Naive thymus-derived CD8-positive, alpha-beta T cell (primary cell): ENCODE measurements at regions not wholly inside any gene's neighbourhood (a gene's known extent, or its start where the extent isn't known, plus 50 kb on each side); places are given as distances from the start of the nearest gene placed in this dataset.
A peak's percentile ranks its signal among the peaks of the same experiment; 100 is the strongest.

ENCODE experiments used
- ATAC-seq, 2 donors: fragments of 150-1000 bp; cut with Tn5 transposase in 1 of 2; sonication (Bioruptor Pico), chemical (Tn5 transposase) in 1 of 2; 1 replicate in 1 of 2; 2 replicates in 1 of 2; pipeline ENCODE4 v1.10.0; 2021; ENCODE audit warnings: mild to moderate bottlenecking in 2 of 2, moderate library complexity in 2 of 2
- POLR2A ChIA-PET: fragments of 350-600 bp; sonication (Branson Sonifier 250); formaldehyde crosslinking; loops from one replicate; lab custom pipeline; 2021; ENCODE audit warnings: antibody characterized with exemption; lab: Charles Lee
- DNase-seq, 10 donors: peaks; one replicate each; pipeline versions ENCODE4 v3.0.0 to v3.0.0-alpha.2; 2020 to 2022
- H3K27ac Mint-ChIP-seq, 10 donors: one replicate each; pipeline ENCODE4 v1.8.0; 2020 to 2022; ENCODE audit warnings: mild to moderate bottlenecking in 10 of 10, mixed read lengths in 10 of 10, moderate library complexity in 4 of 10, inconsistent platforms in 1 of 10
- H3K27me3 Mint-ChIP-seq, 5 donors: one replicate each; pipeline ENCODE4 v1.8.0; 2021 to 2022; ENCODE audit warnings: mixed read lengths in 5 of 5
- H3K36me3 Mint-ChIP-seq, 3 donors: one replicate each; pipeline ENCODE4 v1.8.0; 2020 to 2022; ENCODE audit warnings: mixed read lengths in 3 of 3, mild to moderate bottlenecking in 2 of 3, inconsistent platforms in 1 of 3
- H3K4me1 Mint-ChIP-seq, 4 donors: one replicate each; pipeline ENCODE4 v1.8.0; 2021 to 2022; ENCODE audit warnings: mixed read lengths in 4 of 4
- H3K4me3 Mint-ChIP-seq, 10 donors: one replicate each; pipeline ENCODE4 v1.8.0; 2020 to 2022; ENCODE audit warnings: mild to moderate bottlenecking in 10 of 10, mixed read lengths in 10 of 10, moderate library complexity in 6 of 10, inconsistent platforms in 1 of 10
- H3K9me3 Mint-ChIP-seq, 9 donors: one replicate each; pipeline ENCODE4 v1.8.0; 2020 to 2022; ENCODE audit warnings: mixed read lengths in 9 of 9, mild to moderate bottlenecking in 3 of 9, inconsistent platforms in 1 of 9, moderate library complexity in 1 of 9

- H3K9me3 Mint-ChIP-seq: no peaks in the 10 kb centered on the region
- POLR2A ChIA-PET: no interaction called here
These were observed 165.0 kb upstream of the TBX20 start for GRCh38 chr7:35418716-35419390.

DNA sequence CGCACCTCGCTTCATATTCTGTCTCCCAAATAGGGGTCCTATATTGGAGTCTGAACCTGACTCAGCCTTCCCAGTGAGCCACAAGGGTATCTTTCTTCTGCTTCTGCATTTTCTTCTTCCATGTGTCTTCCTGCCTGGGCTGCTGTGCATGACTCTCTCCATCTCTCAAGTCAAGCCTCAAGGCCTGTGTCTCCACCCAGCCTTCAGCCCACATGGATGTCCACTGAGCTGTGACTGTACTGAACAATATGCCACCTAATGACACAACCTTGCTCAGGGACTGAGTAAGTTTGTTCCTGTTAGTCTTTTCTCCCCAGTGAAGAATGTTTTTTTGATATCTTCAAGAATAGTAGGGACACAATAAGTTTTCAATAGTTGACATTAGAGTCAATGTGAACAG is 162.7 kb upstream of the TBX20 start:
- H3K27ac Mint-ChIP-seq: no peak overlapping the region
- peaks cover 0 to 4% (median 0%) of the 10 kb centered on the region in 4 donors for H3K4me1 Mint-ChIP-seq
- H3K27me3 Mint-ChIP-seq: peaks cover 4 to 25% (median 15%) of the 10 kb centered on the region in 5 donors
- POLR2A ChIA-PET: no interaction called here
- no peaks in the 10 kb centered on the region for H3K36me3 Mint-ChIP-seq
- no peak for DNase-seq
- no peak overlapping the region for H3K4me3 Mint-ChIP-seq
- ATAC-seq: no peak
- H3K9me3 Mint-ChIP-seq: no peaks in the 10 kb centered on the region

More at GRCh38 chr7:35418716-35419390, 165.0 kb upstream of the TBX20 start:
- DNase-seq: no peak
- H3K36me3 Mint-ChIP-seq: no peaks in the 10 kb centered on the region
- ATAC-seq: no peak
- H3K27me3 Mint-ChIP-seq: peaks cover 3 to 29% (median 21%) of the 10 kb centered on the region in 5 donors
- no peak overlapping the region for H3K27ac Mint-ChIP-seq
- peaks cover 0 to 4% (median 0%) of the 10 kb centered on the region in 4 donors for H3K4me1 Mint-ChIP-seq
- no peak overlapping the region for H3K4me3 Mint-ChIP-seq

DNA sequence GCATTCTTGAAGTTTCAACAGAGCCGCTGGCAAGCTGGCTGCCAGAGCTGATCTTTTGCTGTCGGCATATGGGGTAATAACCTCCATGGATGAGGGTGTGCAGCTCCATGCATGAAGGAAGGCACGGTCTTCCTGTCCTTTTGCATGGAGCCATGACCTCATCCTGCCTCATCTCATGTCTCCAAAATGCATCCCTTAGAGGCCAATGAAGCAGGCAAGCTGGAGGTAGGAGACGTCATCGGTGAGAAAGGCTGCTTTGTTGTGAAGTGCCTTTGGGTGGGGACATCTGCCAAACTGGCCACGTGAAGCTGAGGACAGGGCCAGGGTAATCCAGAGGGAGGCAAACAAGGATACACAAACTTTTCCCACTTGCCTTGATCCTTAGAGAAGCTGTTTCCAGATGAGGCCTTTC is 161.5 kb upstream of the TBX20 start:
- H3K4me1 Mint-ChIP-seq: peaks cover 0 to under 1% (median 0%) of the 10 kb centered on the region in 4 donors
- peaks cover 9 to 36% (median 18%) of the 10 kb centered on the region in 5 donors for H3K27me3 Mint-ChIP-seq
- no peak overlapping the region for H3K27ac Mint-ChIP-seq
- H3K9me3 Mint-ChIP-seq: no peaks in the 10 kb centered on the region
- H3K36me3 Mint-ChIP-seq: no peaks in the 10 kb centered on the region
- no peak overlapping the region for H3K4me3 Mint-ChIP-seq
- ATAC-seq (no peak), DNase-seq (no peak)
- POLR2A ChIA-PET: no interaction called here

GRCh38 chr7:35411331-35411730 is 157.4 kb upstream of the TBX20 start:
- Mint-ChIP-seq H3K27me3 (peaks cover 14 to 49% (median 24%) of the 10 kb centered on the region in 5 donors), H3K9me3 (no peaks in the 10 kb centered on the region), H3K36me3 (no peaks in the 10 kb centered on the region), H3K27ac (peak overlapping the region in 1 of 10 donors; percentile 2), H3K4me3 (no peak overlapping the region), H3K4me1 (no peaks in the 10 kb centered on the region)
- no peak for ATAC-seq
- POLR2A ChIA-PET: no interaction called here
- DNase-seq: no peak

GRCh38 chr7:35405461-35405860 is 151.6 kb upstream of the TBX20 start:
- no peaks in the 10 kb centered on the region for H3K36me3 Mint-ChIP-seq
- H3K27me3 Mint-ChIP-seq: peaks cover 4 to 13% (median 7%) of the 10 kb centered on the region in 5 donors
- H3K4me3 Mint-ChIP-seq: no peak overlapping the region
- POLR2A ChIA-PET: no interaction called here
- no peaks in the 10 kb centered on the region for H3K4me1 Mint-ChIP-seq
- DNase-seq: no peak
- H3K9me3 Mint-ChIP-seq: no peaks in the 10 kb centered on the region
- ATAC-seq: no peak
- no peak overlapping the region for H3K27ac Mint-ChIP-seq

- POLR2A ChIA-PET: no interaction called here
- Mint-ChIP-seq H3K4me1 (no peaks in the 10 kb centered on the region), H3K27me3 (peaks cover 0 to 27% (median 2%) of the 10 kb centered on the region in 5 donors), H3K36me3 (no peaks in the 10 kb centered on the region), H3K9me3 (no peaks in the 10 kb centered on the region), H3K27ac (no peak overlapping the region), H3K4me3 (no peak overlapping the region)
- DNase-seq (no peak), ATAC-seq (no peak)
These were observed 147.4 kb upstream of the TBX20 start for GRCh38 chr7:35401217-35401879.

DNA sequence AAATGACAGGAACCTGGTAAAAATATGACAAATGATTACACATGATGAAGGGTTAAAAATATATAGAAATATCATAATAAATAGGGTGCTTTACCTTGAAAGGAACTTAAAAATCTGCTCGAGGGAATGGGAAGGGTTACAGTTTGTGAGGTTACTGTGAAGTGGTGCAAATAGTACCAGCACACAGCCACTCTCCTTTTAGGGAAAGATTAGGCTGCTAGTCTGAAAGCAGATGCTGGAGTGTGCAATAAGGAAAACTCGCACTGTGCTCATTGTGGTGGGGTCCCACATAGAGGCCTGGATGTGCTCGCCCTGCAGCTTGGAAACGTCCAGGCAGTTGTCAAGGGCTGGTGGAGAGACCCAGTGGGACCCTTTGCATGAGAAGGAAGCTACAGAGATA is 145.9 kb upstream of the TBX20 start:
- H3K27me3 Mint-ChIP-seq: peaks cover 2 to 27% (median 3%) of the 10 kb centered on the region in 5 donors
- H3K36me3 Mint-ChIP-seq: no peaks in the 10 kb centered on the region
- ATAC-seq (no peak), DNase-seq (no peak)
- H3K27ac Mint-ChIP-seq: no peak overlapping the region
- H3K9me3 Mint-ChIP-seq: no peaks in the 10 kb centered on the region
- POLR2A ChIA-PET: no interaction called here
- H3K4me3 Mint-ChIP-seq: no peak overlapping the region
- H3K4me1 Mint-ChIP-seq: no peaks in the 10 kb centered on the region

- no peak for DNase-seq
- Mint-ChIP-seq H3K4me3 (no peak overlapping the region), H3K27me3 (peaks cover 2 to 27% (median 4%) of the 10 kb centered on the region in 5 donors), H3K4me1 (no peaks in the 10 kb centered on the region), H3K36me3 (no peaks in the 10 kb centered on the region), H3K9me3 (no peaks in the 10 kb centered on the region), H3K27ac (no peak overlapping the region)
- ATAC-seq: no peak
- POLR2A ChIA-PET: no interaction called here
These were observed 145.3 kb upstream of the TBX20 start for GRCh38 chr7:35399216-35399615.

DNA sequence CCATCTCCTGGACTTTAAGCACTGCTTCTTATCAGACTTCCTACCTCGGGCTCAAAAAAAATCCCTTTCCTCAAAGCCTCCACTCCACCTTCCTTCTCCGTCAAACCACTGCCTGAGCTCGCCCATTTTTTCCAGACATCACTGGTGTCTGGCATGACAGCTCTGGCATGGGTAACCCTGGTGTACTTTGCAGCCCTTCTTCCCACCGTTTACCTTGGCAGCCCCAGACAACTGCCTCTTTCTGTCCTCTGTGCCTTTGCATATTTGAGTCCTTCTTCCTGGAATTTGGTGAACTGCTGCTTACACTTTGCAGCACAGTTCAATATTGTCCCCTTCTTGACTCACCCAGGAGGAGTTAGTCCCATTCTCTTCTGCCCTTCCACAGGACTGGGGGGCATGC is 144.6 kb upstream of the TBX20 start:
- Mint-ChIP-seq H3K27ac (no peak overlapping the region), H3K9me3 (no peaks in the 10 kb centered on the region), H3K4me1 (no peaks in the 10 kb centered on the region), H3K4me3 (no peak overlapping the region), H3K36me3 (no peaks in the 10 kb centered on the region), H3K27me3 (peaks cover 2 to 27% (median 4%) of the 10 kb centered on the region in 5 donors)
- POLR2A ChIA-PET: no interaction called here
- DNase-seq: no peak
- ATAC-seq: no peak

GRCh38 chr7:35390146-35390545 is 136.2 kb upstream of the TBX20 start:
- H3K36me3 Mint-ChIP-seq: no peaks in the 10 kb centered on the region
- POLR2A ChIA-PET: no interaction called here
- H3K4me1 Mint-ChIP-seq: no peaks in the 10 kb centered on the region
- DNase-seq (no peak), ATAC-seq (no peak)
- peaks cover 0 to 2% (median 0%) of the 10 kb centered on the region in 9 donors for H3K9me3 Mint-ChIP-seq
- H3K27me3 Mint-ChIP-seq: peaks cover 0 to 9% (median 0%) of the 10 kb centered on the region in 5 donors
- no peak overlapping the region for H3K27ac Mint-ChIP-seq
- no peak overlapping the region for H3K4me3 Mint-ChIP-seq

DNA sequence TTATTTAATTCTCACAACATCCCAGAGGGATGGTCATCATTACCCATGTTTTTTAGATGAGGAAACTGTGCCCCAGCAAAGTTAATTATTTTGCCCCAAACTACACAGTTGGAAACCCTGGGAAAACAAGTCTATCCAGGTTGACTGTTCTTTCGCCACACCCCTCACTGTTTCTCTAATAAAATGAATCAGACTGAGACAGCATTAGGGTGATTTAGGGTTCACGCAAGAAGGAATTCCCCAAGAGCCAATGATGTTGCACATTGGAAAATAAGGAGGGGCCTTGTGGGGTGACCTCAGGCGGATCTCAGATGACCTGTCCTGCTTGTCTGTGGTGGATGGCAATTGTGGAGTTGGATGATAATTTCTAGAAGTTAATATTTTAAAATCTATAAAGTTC is 135.7 kb upstream of the TBX20 start:
- H3K36me3 Mint-ChIP-seq: no peaks in the 10 kb centered on the region
- POLR2A ChIA-PET: no interaction called here

DNA sequence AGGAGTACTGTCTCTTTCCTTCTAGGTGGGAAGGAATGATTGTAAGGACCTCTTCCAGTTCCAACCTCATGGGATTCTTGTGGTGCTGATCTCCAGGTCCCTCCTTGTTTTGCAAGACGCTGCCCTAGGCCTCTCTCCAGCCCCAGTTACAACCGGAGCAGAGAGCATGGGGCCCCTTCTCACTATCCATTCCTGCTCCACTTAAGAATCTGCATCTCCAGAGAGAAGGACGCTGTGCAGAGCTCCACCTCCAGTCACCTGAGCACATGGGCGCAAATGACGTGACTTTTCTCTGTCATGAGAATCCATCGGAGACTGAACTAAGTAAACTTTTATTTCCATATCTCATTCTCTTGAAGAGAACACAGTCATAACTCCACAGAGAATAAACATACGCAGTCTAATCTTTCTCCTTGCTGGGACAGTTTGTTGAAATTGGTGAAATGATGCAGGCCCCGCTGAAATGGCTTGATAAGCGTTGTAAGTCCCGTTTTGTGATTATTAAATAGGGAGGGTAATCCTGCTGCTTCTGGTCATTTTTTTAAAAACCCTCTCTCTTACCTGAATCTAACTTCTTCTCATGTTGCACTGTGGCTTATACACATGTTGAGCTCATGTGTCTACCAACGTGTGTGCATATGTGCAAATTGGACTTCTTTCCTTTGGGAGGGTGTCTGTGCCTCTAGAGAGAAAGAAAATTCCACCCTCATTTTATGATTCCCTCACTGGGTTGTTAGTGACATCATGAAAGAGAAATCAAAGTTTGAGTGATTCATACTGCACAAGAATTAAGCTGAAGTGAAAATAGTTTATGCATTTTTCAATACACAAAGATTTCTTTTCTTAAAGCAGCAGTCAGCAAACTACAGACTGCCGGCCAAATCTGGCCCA is 133.2 kb upstream of the TBX20 start:
- H3K27me3 Mint-ChIP-seq: peaks cover 0 to 5% (median 0%) of the 10 kb centered on the region in 5 donors

More for the DNA sequence above, 135.7 kb upstream of the TBX20 start:
- Mint-ChIP-seq H3K4me3 (no peak overlapping the region), H3K27ac (no peak overlapping the region), H3K27me3 (peaks cover 0 to 5% (median 0%) of the 10 kb centered on the region in 5 donors), H3K4me1 (no peaks in the 10 kb centered on the region), H3K9me3 (peaks cover 0 to 2% (median 0%) of the 10 kb centered on the region in 9 donors)
- ATAC-seq: no peak
- DNase-seq: no peak

More for the DNA sequence above, 133.2 kb upstream of the TBX20 start:
- POLR2A ChIA-PET: no interaction called here
- no peak for ATAC-seq
- Mint-ChIP-seq H3K4me1 (no peaks in the 10 kb centered on the region), H3K36me3 (no peaks in the 10 kb centered on the region), H3K9me3 (peaks cover 0 to 2% (median 0%) of the 10 kb centered on the region in 9 donors), H3K27ac (no peak overlapping the region), H3K4me3 (no peak overlapping the region)
- no peak for DNase-seq
